ENCODE measurements at regions not wholly inside any gene's neighbourhood (a gene's known extent, or its start where the extent isn't known, plus 50 kb on each side); places are given as distances from the start of the nearest gene placed in this dataset.

DNA sequence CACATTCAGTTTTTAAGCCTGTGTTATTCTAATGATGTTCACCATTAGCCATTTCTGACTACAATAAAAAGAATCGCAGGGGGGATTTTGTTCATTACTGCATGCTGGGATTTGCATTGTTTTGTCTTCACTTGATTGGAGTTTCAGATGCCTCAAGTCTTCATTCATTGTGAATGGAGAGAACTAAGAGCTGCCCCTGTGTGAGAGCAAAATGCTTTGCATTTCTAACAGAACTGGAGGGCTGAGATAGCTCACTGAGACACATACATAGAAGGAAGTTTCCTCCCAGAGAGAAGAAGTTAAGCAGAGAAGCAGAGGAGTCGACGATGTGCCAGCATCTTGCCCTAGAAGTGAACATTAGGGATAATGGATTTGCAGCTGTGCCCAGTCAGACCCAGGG, 113.5 kb upstream of the GATB start:
- Mint-ChIP-seq H3K27ac (no peak overlapping the region), H3K4me3 (no peak overlapping the region), H3K36me3 (no peaks in the 10 kb centered on the region), H3K4me1 (no peaks in the 10 kb centered on the region), H3K9me3 (peaks cover 3 to 4% of the 10 kb centered on the region in 2 donors), H3K27me3 (no peaks in the 10 kb centered on the region)
- DNase-seq (no peak), ATAC-seq (replicated peaks) (no peak)

GRCh38 chr4:151866592-151866918, 105.7 kb upstream of the GATB start:
- no peak for ATAC-seq (replicated peaks)
- H3K4me3 Mint-ChIP-seq: no peak overlapping the region
- peaks cover 3 to 8% of the 10 kb centered on the region in 2 donors for H3K27me3 Mint-ChIP-seq
- peaks cover 5% of the 10 kb centered on the region in 2 donors for H3K9me3 Mint-ChIP-seq
- H3K4me1 Mint-ChIP-seq: peaks cover 6 to 7% of the 10 kb centered on the region in 2 donors
- no peak for DNase-seq
- H3K36me3 Mint-ChIP-seq: no peaks in the 10 kb centered on the region
- no peak overlapping the region for H3K27ac Mint-ChIP-seq

GRCh38 chr4:151865744-151866591, 105.2 kb upstream of the GATB start:
- no peak overlapping the region for H3K4me3 Mint-ChIP-seq

GRCh38 chr4:151865312-151865711, 104.5 kb upstream of the GATB start:
- DNase-seq (no peak), ATAC-seq (replicated peaks) (peak in 1 of 2 donors; percentile 7)
- H3K27ac Mint-ChIP-seq: no peak overlapping the region

More at GRCh38 chr4:151865744-151866591, 105.2 kb upstream of the GATB start:
- ATAC-seq (replicated peaks): no peak
- Mint-ChIP-seq H3K27me3 (peaks cover 9 to 12% of the 10 kb centered on the region in 2 donors), H3K4me1 (peaks cover 6 to 7% of the 10 kb centered on the region in 2 donors), H3K27ac (no peak overlapping the region), H3K9me3 (peaks cover 4 to 5% of the 10 kb centered on the region in 2 donors), H3K36me3 (no peaks in the 10 kb centered on the region)
- DNase-seq: no peak

DNA sequence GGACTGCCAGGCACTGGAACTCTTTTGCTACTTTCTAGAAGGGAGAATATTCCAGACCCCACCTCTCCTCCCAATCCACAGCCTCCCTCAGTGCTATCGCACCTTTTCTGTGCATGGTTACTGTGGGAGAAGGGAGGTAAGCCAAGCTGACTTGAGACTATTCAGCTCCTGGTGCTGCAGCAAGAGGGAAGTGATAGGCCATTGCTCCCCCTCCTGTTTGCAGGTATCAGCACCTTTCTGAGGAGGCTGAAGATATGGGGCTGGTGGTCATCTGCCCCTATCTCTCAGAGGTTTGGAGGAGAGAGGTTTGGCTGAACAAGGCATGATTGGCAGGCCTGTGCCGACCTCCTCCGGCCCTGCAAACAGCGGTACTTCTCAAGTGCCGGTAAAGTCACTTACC, 103.3 kb upstream of the GATB start:
- Mint-ChIP-seq H3K9me3 (peaks cover 4 to 5% of the 10 kb centered on the region in 2 donors), H3K27me3 (peaks cover 12 to 15% of the 10 kb centered on the region in 2 donors), H3K4me1 (peaks cover 6 to 7% of the 10 kb centered on the region in 2 donors), H3K27ac (no peak overlapping the region), H3K4me3 (no peak overlapping the region), H3K36me3 (no peaks in the 10 kb centered on the region)
- DNase-seq: no peak
- no peak for ATAC-seq (replicated peaks)

More at GRCh38 chr4:151865312-151865711, 104.5 kb upstream of the GATB start:
- Mint-ChIP-seq H3K27me3 (peaks cover 12 to 15% of the 10 kb centered on the region in 2 donors), H3K36me3 (no peaks in the 10 kb centered on the region), H3K9me3 (peaks cover 4 to 5% of the 10 kb centered on the region in 2 donors), H3K4me3 (no peak overlapping the region), H3K4me1 (peaks cover 6 to 7% of the 10 kb centered on the region in 2 donors)

DNA sequence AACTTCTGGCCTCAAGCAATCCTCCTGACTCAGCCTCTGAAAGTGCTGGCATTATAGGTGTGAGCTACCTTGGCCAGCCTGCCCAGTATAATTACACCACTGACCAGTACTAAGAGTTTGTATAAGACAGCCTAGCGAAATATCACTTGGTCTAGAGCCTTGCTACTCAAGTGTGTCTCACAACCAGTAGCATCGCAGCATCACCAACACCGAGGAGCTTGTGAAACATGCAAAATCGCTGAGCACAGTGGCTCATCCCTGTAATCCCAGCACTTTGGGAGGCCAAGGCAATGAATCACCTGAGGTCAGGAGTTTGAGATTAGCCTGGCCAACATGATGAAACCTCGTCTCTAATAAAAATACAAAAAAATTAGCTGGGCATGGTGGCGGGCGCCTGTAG, 102.0 kb upstream of the GATB start:
- DNase-seq (no peak), ATAC-seq (replicated peaks) (no peak)
- Mint-ChIP-seq H3K27me3 (peaks cover 12 to 15% of the 10 kb centered on the region in 2 donors), H3K9me3 (peaks cover 1 to 2% of the 10 kb centered on the region in 2 donors), H3K4me3 (no peak overlapping the region), H3K36me3 (no peaks in the 10 kb centered on the region), H3K27ac (no peak overlapping the region), H3K4me1 (peaks cover 6 to 7% of the 10 kb centered on the region in 2 donors)

GRCh38 chr4:151860561-151861093, 99.8 kb upstream of the GATB start:
- H3K4me1 Mint-ChIP-seq: peaks cover 4 to 5% of the 10 kb centered on the region in 2 donors
- no peaks in the 10 kb centered on the region for H3K36me3 Mint-ChIP-seq
- H3K27me3 Mint-ChIP-seq: peaks cover 8 to 15% of the 10 kb centered on the region in 2 donors
- no peaks in the 10 kb centered on the region for H3K9me3 Mint-ChIP-seq
- DNase-seq: no peak
- no peak overlapping the region for H3K4me3 Mint-ChIP-seq
- H3K27ac Mint-ChIP-seq: no peak overlapping the region
- no peak for ATAC-seq (replicated peaks)

DNA sequence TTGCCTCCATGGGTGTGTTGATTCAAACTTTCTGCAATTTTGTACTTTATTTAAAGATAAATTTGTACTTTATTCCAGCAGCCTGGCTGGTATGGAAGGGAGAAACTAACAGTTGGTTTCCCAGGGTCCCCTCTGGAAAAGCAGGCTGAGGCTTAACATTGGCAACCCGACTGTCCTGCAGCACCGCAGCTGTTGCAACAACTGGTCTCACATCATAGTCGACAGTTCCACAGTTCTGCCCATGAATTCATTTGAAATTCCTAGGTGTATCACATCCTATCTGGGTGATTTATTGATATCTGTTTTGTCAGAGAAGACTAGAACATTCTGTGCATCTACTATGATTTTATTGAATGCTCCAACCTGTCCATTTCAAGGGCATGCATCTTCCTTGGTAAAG, 98.8 kb upstream of the GATB start:
- Mint-ChIP-seq H3K4me1 (no peaks in the 10 kb centered on the region), H3K27ac (no peak overlapping the region), H3K27me3 (peaks cover 4 to 15% of the 10 kb centered on the region in 2 donors), H3K9me3 (no peaks in the 10 kb centered on the region), H3K36me3 (no peaks in the 10 kb centered on the region), H3K4me3 (no peak overlapping the region)
- DNase-seq (no peak), ATAC-seq (replicated peaks) (no peak)

DNA sequence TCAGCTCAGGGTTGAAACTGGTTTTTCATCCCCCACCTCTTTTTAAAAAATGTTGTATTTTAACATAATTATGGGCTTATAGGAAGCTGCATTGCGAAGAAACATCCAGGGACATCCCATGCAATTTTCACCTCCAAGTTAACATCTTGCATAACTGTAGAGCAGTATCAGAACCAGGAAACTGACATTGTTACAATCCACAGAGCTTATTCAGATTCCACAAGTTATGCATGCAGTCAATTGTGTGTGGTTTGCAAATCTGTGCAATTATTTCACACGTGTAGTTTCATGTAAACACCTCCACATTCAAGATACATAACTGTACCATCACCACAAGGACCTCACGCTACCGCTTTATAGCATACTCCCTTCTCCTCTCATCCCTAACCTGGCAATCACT, 97.5 kb upstream of the GATB start:
- Mint-ChIP-seq H3K27ac (no peak overlapping the region), H3K27me3 (peaks cover 8 to 15% of the 10 kb centered on the region in 2 donors), H3K4me3 (no peak overlapping the region), H3K36me3 (no peaks in the 10 kb centered on the region), H3K9me3 (no peaks in the 10 kb centered on the region), H3K4me1 (peaks cover 0 to 5% of the 10 kb centered on the region in 2 donors)
- no peak for DNase-seq
- no peak for ATAC-seq (replicated peaks)

DNA sequence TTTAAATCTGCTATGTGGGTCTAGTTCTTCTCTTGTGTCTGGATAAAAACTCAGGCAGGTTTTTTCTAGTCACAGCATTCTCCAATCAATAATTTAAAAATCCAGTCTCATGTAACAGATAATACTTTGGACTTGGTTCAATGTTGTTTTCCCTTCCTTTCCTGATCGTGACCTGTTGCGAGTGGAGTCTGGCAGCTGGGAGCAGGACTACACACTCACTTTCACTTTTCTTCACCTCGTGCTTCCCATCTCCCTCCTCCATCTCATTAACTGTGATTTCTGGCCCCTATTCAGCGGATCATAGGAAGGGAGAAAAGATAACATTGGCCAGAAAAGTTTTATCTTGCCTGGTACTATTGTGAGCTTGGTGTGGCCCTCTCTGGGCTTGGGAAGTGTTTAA, 96.6 kb upstream of the GATB start:
- H3K27me3 Mint-ChIP-seq: peaks cover 8 to 15% of the 10 kb centered on the region in 2 donors
- H3K4me1 Mint-ChIP-seq: peaks cover 0 to 5% of the 10 kb centered on the region in 2 donors
- H3K9me3 Mint-ChIP-seq: no peaks in the 10 kb centered on the region
- H3K27ac Mint-ChIP-seq: no peak overlapping the region
- no peak for DNase-seq
- H3K4me3 Mint-ChIP-seq: no peak overlapping the region
- ATAC-seq (replicated peaks): no peak
- no peaks in the 10 kb centered on the region for H3K36me3 Mint-ChIP-seq

DNA sequence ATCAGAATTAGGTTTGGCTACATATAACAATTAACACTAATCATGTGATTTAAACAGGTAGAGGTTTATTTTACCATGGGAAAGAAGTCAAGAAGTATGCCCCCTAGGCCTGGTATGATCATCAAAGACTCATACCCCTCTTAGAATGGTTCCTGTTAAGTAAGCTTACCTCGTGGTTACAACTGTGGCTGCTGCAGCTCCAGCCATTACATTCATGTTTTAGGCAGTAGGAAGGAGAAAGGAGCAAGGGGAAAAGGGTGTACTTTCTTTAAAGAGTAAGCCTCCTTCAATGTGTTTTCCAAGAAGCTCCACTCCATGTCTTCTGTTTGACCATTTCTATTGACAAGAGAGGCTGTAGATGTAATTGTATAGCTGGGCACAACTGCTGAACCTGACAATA, 94.9 kb upstream of the GATB start:
- Mint-ChIP-seq H3K9me3 (no peaks in the 10 kb centered on the region), H3K4me1 (peaks cover 0 to 5% of the 10 kb centered on the region in 2 donors), H3K4me3 (no peak overlapping the region), H3K27ac (no peak overlapping the region), H3K36me3 (no peaks in the 10 kb centered on the region), H3K27me3 (peaks cover 4 to 10% of the 10 kb centered on the region in 2 donors)
- ATAC-seq (replicated peaks) (no peak), DNase-seq (no peak)

GRCh38 chr4:151854731-151855130, 93.9 kb upstream of the GATB start:
- Mint-ChIP-seq H3K27me3 (peaks cover 0 to 10% of the 10 kb centered on the region in 2 donors), H3K27ac (no peak overlapping the region)

GRCh38 chr4:151853034-151853433, 92.2 kb upstream of the GATB start:
- DNase-seq: no peak
- Mint-ChIP-seq H3K27me3 (peaks cover 6 to 10% of the 10 kb centered on the region in 2 donors), H3K4me3 (no peak overlapping the region), H3K9me3 (no peaks in the 10 kb centered on the region), H3K27ac (no peak overlapping the region), H3K36me3 (no peaks in the 10 kb centered on the region), H3K4me1 (peaks cover 0 to 5% of the 10 kb centered on the region in 2 donors)
- ATAC-seq (replicated peaks): no peak

More at GRCh38 chr4:151854731-151855130, 93.9 kb upstream of the GATB start:
- DNase-seq: no peak
- H3K36me3 Mint-ChIP-seq: no peaks in the 10 kb centered on the region
- H3K9me3 Mint-ChIP-seq: no peaks in the 10 kb centered on the region
- no peak overlapping the region for H3K4me3 Mint-ChIP-seq
- H3K4me1 Mint-ChIP-seq: peaks cover 0 to 5% of the 10 kb centered on the region in 2 donors
- no peak for ATAC-seq (replicated peaks)

DNA sequence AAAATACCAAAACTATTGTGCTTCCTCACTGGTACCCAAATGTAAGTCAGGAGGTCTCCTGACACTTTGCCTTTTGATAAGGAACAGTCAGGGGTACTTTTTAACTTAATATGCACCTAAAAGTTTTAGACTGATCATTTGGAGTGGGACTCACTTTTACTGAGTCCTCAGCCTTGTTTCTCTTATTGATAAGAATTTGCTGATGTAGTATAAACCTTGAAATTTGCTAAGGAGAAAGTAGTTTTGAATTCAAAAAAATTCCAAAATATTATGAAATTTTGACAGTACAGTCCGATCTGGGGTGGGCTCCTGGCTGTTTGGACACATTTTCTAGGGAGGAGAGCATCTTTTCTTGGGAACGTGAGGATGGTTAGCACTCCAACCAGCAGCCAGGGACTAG, 91.4 kb upstream of the GATB start:
- ATAC-seq (replicated peaks): no peak
- DNase-seq: no peak
- Mint-ChIP-seq H3K4me1 (peaks cover 0 to 5% of the 10 kb centered on the region in 2 donors), H3K36me3 (no peaks in the 10 kb centered on the region), H3K27me3 (peaks cover 10 to 12% of the 10 kb centered on the region in 2 donors), H3K4me3 (no peak overlapping the region), H3K27ac (no peak overlapping the region), H3K9me3 (no peaks in the 10 kb centered on the region)

- Mint-ChIP-seq H3K27ac (no peak overlapping the region), H3K27me3 (peaks cover 10 to 12% of the 10 kb centered on the region in 2 donors), H3K36me3 (no peaks in the 10 kb centered on the region), H3K9me3 (no peaks in the 10 kb centered on the region), H3K4me3 (no peak overlapping the region), H3K4me1 (peaks cover 0 to 5% of the 10 kb centered on the region in 2 donors)
- ATAC-seq (replicated peaks) (no peak), DNase-seq (no peak)
Measured at GRCh38 chr4:151851354-151851753, 90.5 kb upstream of the GATB start.

All from stimulated activated naive B cell treated with anti-CD40 and anti-IgM and Interleukin-4, amounts not matched to agents 10 μg/mL and 1 μg/mL and 100 μg/mL, for 72 hours (primary cell).